GM12892 (cell line): ENCODE measurements at regions not wholly inside any gene's neighbourhood (a gene's known extent, or its start where the extent isn't known, plus 50 kb on each side); places are given as distances from the start of the nearest gene placed in this dataset.

ENCODE experiments used
- POLR2AphosphoS5 ChIP-seq: IDR thresholded peaks from 2 replicates; pipeline ENCODE4 v1.6.1; 2011; ENCODE audit warnings: low read depth, low read length, control low read depth
- TAF1 ChIP-seq: IDR thresholded peaks from 2 replicates; pipeline ENCODE4 v1.6.1; 2011; ENCODE audit warnings: low read depth, mild to moderate bottlenecking, control low read depth, low read length, borderline replicate concordance

- no peak for TF ChIP-seq TAF1
- no peak for TF ChIP-seq POLR2AphosphoS5
These were observed 154.7 kb upstream of the ANKH start for GRCh38 chr5:15026011-15026893.
